GM12892 (cell line): ENCODE measurements at regions not wholly inside any gene's neighbourhood (a gene's known extent, or its start where the extent isn't known, plus 50 kb on each side); places are given as distances from the start of the nearest gene placed in this dataset.

Experiments
- POLR2A ChIP-seq: IDR thresholded peaks from 2 replicates; pipeline ENCODE4 v1.6.1; 2011; ENCODE audit warnings: low read depth, low read length, control low read depth
- POLR2AphosphoS5 ChIP-seq: IDR thresholded peaks from 2 replicates; pipeline ENCODE4 v1.6.1; 2011; ENCODE audit warnings: low read depth, low read length, control low read depth
- TAF1 ChIP-seq: IDR thresholded peaks from 2 replicates; pipeline ENCODE4 v1.6.1; 2011; ENCODE audit warnings: low read depth, mild to moderate bottlenecking, control low read depth, low read length, borderline replicate concordance

- TF ChIP-seq POLR2A (no peak), POLR2AphosphoS5 (no peak), TAF1 (no peak)
Measured at GRCh38 chr15:53110999-53111398, 320.9 kb upstream of the ONECUT1 start.
